A549 (cell line): ENCODE measurements at regions not wholly inside any gene's neighbourhood (a gene's known extent, or its start where the extent isn't known, plus 50 kb on each side); places are given as distances from the start of the nearest gene placed in this dataset.

ENCODE experiments used
- ATAC-seq, 2 experiments: fragments of 200-7000 bp in 1 of 2; fragments of >200 bp in 1 of 2; cut with Nextera tagmentation in 1 of 2; cut with Tn5 transposase in 1 of 2; 3 replicates each; pipeline versions ENCODE4 v1.8.0 to v1.9.1; 2018 to 2020; ENCODE audit warnings: mild to moderate bottlenecking in 1 of 2, moderate library complexity in 1 of 2
- CTCF ChIA-PET: fragments of 300-600 bp; sonication (Branson Sonifier 250); formaldehyde crosslinking; extraction: SDS; loops from one replicate; lab custom pipeline; 2021; ENCODE audit warnings: antibody characterized with exemption, inconsistent platforms; lab: Yijun Ruan, JAX
- POLR2A ChIA-PET: fragments of 350-600 bp; formaldehyde crosslinking; extraction: SDS; loops from one replicate; lab custom pipeline; 2021; ENCODE audit warnings: antibody characterized with exemption, inconsistent platforms; lab: Yijun Ruan, JAX
- DNase-seq, 2 experiments: peaks; one replicate each; pipeline versions ENCODE4 v3.0.0 to v3.0.0-alpha.2; 2011 to 2016; ENCODE audit warnings: low read depth in 1 of 2, low spot score in 1 of 2
- FAIRE-seq: peaks from 2 replicates; lab custom pipeline; 2011; peaks lifted over from hg19 to GRCh38; lab: Jason Lieb, UNC
- H3K27ac ChIP-seq, 2 experiments: fragments of >200 bp; sonication (Bioruptor Twin); formaldehyde crosslinking; 3 replicates each; pipeline ENCODE4 v1.5.1; 2016 to 2017
- H3K4me1 ChIP-seq: fragments of >200 bp; sonication (Bioruptor Twin); formaldehyde crosslinking; 3 replicates; pipeline ENCODE4 v1.6.1; 2016
- H3K4me2 ChIP-seq: fragments of >200 bp; sonication (Bioruptor Twin); formaldehyde crosslinking; 3 replicates; pipeline ENCODE4 v1.6.1; 2016
- H3K4me3 ChIP-seq: fragments of >200 bp; sonication (Bioruptor Twin); formaldehyde crosslinking; 3 replicates; pipeline ENCODE4 v1.5.1; 2016
- H3K9me3 ChIP-seq: fragments of >200 bp; sonication (Bioruptor Twin); formaldehyde crosslinking; 3 replicates; pipeline ENCODE4 v1.6.1; 2016
- ATOH8 ChIP-seq: fragments of 250-450 bp; sonication (Bioruptor Pico); IDR thresholded peaks from 2 replicates; pipeline ENCODE4 v1.5.0; 2020; ENCODE audit warnings: low read depth, mild to moderate bottlenecking, moderate library complexity
- BHLHE40 ChIP-seq: IDR thresholded peaks from 2 replicates; pipeline ENCODE4 v1.6.1; 2012; ENCODE audit warnings: low read depth, low read length, inconsistent platforms
- CBX2 ChIP-seq: fragments of 200-600 bp; sonication (generic); IDR thresholded peaks from 2 replicates; pipeline ENCODE4 v1.6.1; 2016; ENCODE audit warnings: low read depth, mild to moderate bottlenecking, borderline replicate concordance
- CEBPB ChIP-seq, 2 experiments: fragments of >200 bp in 1 of 2; sonication (Bioruptor Twin) in 1 of 2; formaldehyde crosslinking in 1 of 2; IDR thresholded peaks; 2 replicates each; pipeline ENCODE4 v1.6.1; 2012 to 2016
- CTCF ChIP-seq: fragments of >200 bp; sonication (Bioruptor Twin); formaldehyde crosslinking; IDR thresholded peaks from 3 replicates; pipeline ENCODE4 v1.5.1; 2016
- EHF ChIP-seq: fragments of 250-450 bp; sonication (Bioruptor Pico); IDR thresholded peaks from 2 replicates; pipeline ENCODE4 v1.5.0; 2020; ENCODE audit warnings: mild to moderate bottlenecking
- FOXS1 ChIP-seq: fragments of 250-450 bp; sonication (Bioruptor Pico); IDR thresholded peaks from 2 replicates; pipeline ENCODE4 v1.5.0; 2020; ENCODE audit warnings: mild to moderate bottlenecking, moderate library complexity
- GATA3 ChIP-seq: IDR thresholded peaks from 2 replicates; pipeline ENCODE4 v1.6.1; 2012; ENCODE audit warnings: borderline replicate concordance
- HOXA7 ChIP-seq: fragments of 250-450 bp; sonication (Bioruptor Pico); IDR thresholded peaks from 2 replicates; pipeline ENCODE4 v1.5.0; 2020; ENCODE audit warnings: mild to moderate bottlenecking, moderate library complexity
- HOXB13 ChIP-seq: fragments of 250-450 bp; sonication (Bioruptor Pico); IDR thresholded peaks from 2 replicates; pipeline ENCODE4 v1.5.0; 2020; ENCODE audit warnings: low read depth, mild to moderate bottlenecking, moderate library complexity
- KDM1A ChIP-seq: fragments of 200-600 bp; sonication (generic); IDR thresholded peaks from 2 replicates; pipeline ENCODE4 v1.6.1; 2016; ENCODE audit warnings: low read depth, mild to moderate bottlenecking
- KDM5A ChIP-seq: fragments of 200-600 bp; sonication (generic); IDR thresholded peaks from 2 replicates; pipeline ENCODE4 v1.6.1; 2016; ENCODE audit warnings: antibody characterized with exemption, mild to moderate bottlenecking
- MAFK ChIP-seq: fragments of 450-650 bp; IDR thresholded peaks from 2 replicates; pipeline ENCODE4 v1.6.1; 2014; ENCODE audit not compliant: partially characterized antibody
- MAZ ChIP-seq: fragments of 150-350 bp; IDR thresholded peaks from 2 replicates; pipeline ENCODE4 v1.6.1; 2014; ENCODE audit warnings: antibody characterized with exemption, low read depth, low read length, borderline replicate concordance
- POLR2A ChIP-seq: IDR thresholded peaks from 2 replicates; pipeline ENCODE4 v1.6.1; 2012; ENCODE audit warnings: mild to moderate bottlenecking, low read length
- RAD21 ChIP-seq, 2 experiments: fragments of >200 bp in 1 of 2; sonication (Bioruptor Twin) in 1 of 2; formaldehyde crosslinking in 1 of 2; IDR thresholded peaks in 1 of 2; conservative IDR thresholded peaks in 1 of 2; 2 replicates in 1 of 2; 3 replicates in 1 of 2; pipeline ENCODE4 v1.6.1; 2012 to 2018; ENCODE audit warnings: inconsistent platforms in 1 of 2
- RARB ChIP-seq: fragments of 250-450 bp; sonication (Bioruptor Pico); IDR thresholded peaks from 2 replicates; pipeline ENCODE4 v1.8.0; 2021; ENCODE audit warnings: mild to moderate bottlenecking, moderate library complexity
- RFX5 ChIP-seq: fragments of 450-650 bp; IDR thresholded peaks from 2 replicates; pipeline ENCODE4 v1.7.1; 2014; ENCODE audit warnings: antibody characterized with exemption, mild to moderate bottlenecking, moderate library complexity
- SMC3 ChIP-seq: fragments of >200 bp; sonication (Bioruptor Twin); formaldehyde crosslinking; IDR thresholded peaks from 3 replicates; pipeline ENCODE4 v1.6.1; 2018; ENCODE audit warnings: inconsistent platforms
- TFCP2L1 ChIP-seq: fragments of 250-450 bp; sonication (Bioruptor Pico); IDR thresholded peaks from 2 replicates; pipeline ENCODE4 v1.5.0; 2021; ENCODE audit warnings: mild to moderate bottlenecking
- USF2 ChIP-seq: fragments of 450-650 bp; IDR thresholded peaks from 2 replicates; pipeline ENCODE4 v1.6.1; 2014; ENCODE audit warnings: antibody characterized with exemption
- ZC3H11A ChIP-seq: fragments of 450-650 bp; IDR thresholded peaks from 2 replicates; pipeline ENCODE4 v1.6.1; 2014; ENCODE audit warnings: antibody characterized with exemption, mild to moderate bottlenecking
- WGBS: methylation state at CpG from one replicate; pipeline ENCODE4 v1.1.6; 2017; ENCODE audit errors: missing lambda C conversion rate; 5-methylcytosine and 5-hydroxymethylcytosine counted together
- TF ChIP-seq, protein P1 (sequence below): fragments of >200 bp; sonication (Bioruptor Twin); formaldehyde crosslinking; IDR thresholded peaks from 2 replicates; pipeline ENCODE4 v1.6.1; 2016
- TF ChIP-seq, protein P2 (sequence below): fragments of 250-450 bp; sonication (Bioruptor Pico); IDR thresholded peaks from 2 replicates; pipeline ENCODE4 v1.5.0; 2021; ENCODE audit warnings: mild to moderate bottlenecking, moderate library complexity, borderline replicate concordance
- TF ChIP-seq, protein P3 (sequence below): IDR thresholded peaks from 2 replicates; pipeline ENCODE4 v1.6.1; 2012

- Histone ChIP-seq H3K4me1 (no peaks in the 10 kb centered on the region), H3K4me3 (no peak overlapping the region), H3K4me2 (no peak overlapping the region), H3K27ac (no peak overlapping the region), H3K9me3 (no peaks in the 10 kb centered on the region)
- TF ChIP-seq ATOH8 (no peak), RARB (no peak), MAFK (no peak), USF2 (no peak), TFCP2L1 (no peak), CEBPB (IDR thresholded peaks at IDR 0.05) (no peak), SMC3 (no peak), HOXA7 (no peak), CBX2 (no peak), ZC3H11A (no peak)
- TF ChIP-seq, protein P1, sequence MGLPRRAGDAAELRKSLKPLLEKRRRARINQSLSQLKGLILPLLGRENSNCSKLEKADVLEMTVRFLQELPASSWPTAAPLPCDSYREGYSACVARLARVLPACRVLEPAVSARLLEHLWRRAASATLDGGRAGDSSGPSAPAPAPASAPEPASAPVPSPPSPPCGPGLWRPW = no peak
- FAIRE-seq = no peak
- ATAC-seq = no peak
- CTCF ChIA-PET = interaction anchor here (1.5 kb wide), 1 partner anchor 9 kb away, joined by 3 read pairs; no protein-coding TSS in a partner anchor
- WGBS = 45% methylated on average over 4 of the region's 4 CpGs
- POLR2A ChIA-PET = no interaction called here
- DNase-seq = no peak
Measured at GRCh38 chr2:167875529-167875928, 371.9 kb downstream of the STK39 start.

DNA sequence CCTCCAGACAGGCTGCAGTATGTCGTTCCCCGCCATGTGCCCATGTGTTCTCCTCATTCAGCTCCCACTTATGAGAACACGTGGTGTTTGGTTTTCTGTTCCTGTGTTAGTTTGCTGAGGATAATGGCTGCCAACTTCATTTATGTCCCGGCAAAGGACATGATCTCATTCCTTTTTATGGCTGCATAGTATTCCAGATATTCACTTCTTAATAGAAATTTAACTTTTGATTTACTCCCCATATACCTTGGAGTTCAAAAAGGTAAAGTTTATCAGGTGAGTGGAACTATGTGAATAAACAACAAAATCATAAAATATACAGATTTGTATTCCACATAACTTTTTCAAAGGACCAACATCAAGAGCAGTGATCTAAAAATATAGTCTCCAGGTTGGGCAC lies 372.6 kb downstream of the STK39 start:
- WGBS = 61% methylated on average over 4 of the region's 4 CpGs
- ChIA-PET POLR2A (no interaction called here), CTCF (interaction anchor here (1.0 kb wide), 1 partner anchor 13 kb away, joined by 3 read pairs; no protein-coding TSS in a partner anchor)
- Histone ChIP-seq H3K4me2 (no peak overlapping the region), H3K9me3 (no peaks in the 10 kb centered on the region), H3K4me1 (no peaks in the 10 kb centered on the region), H3K4me3 (no peak overlapping the region), H3K27ac (no peak overlapping the region)
- FAIRE-seq = no peak
- TF ChIP-seq, protein P2, sequence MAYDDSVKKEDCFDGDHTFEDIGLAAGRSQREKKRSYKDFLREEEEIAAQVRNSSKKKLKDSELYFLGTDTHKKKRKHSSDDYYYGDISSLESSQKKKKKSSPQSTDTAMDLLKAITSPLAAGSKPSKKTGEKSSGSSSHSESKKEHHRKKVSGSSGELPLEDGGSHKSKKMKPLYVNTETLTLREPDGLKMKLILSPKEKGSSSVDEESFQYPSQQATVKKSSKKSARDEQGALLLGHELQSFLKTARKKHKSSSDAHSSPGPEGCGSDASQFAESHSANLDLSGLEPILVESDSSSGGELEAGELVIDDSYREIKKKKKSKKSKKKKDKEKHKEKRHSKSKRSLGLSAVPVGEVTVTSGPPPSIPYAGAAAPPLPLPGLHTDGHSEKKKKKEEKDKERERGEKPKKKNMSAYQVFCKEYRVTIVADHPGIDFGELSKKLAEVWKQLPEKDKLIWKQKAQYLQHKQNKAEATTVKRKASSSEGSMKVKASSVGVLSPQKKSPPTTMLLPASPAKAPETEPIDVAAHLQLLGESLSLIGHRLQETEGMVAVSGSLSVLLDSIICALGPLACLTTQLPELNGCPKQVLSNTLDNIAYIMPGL (CRISPR knock-in tag) = no peak
- no peak for TF ChIP-seq BHLHE40
- no peak for TF ChIP-seq MAZ
- no peak for TF ChIP-seq EHF (CRISPR knock-in tag)
- TF ChIP-seq POLR2A = no peak
- TF ChIP-seq RFX5 = no peak
- no peak for TF ChIP-seq KDM1A
- TF ChIP-seq, protein P3, sequence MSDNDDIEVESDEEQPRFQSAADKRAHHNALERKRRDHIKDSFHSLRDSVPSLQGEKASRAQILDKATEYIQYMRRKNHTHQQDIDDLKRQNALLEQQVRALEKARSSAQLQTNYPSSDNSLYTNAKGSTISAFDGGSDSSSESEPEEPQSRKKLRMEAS = no peak
- TF ChIP-seq FOXS1 (CRISPR knock-in tag) = no peak
- TF ChIP-seq RAD21 (conservative IDR thresholded peaks at IDR 0.05 in 1 of 2, IDR thresholded peaks at IDR 0.05 in 1 of 2) = no peak
- no peak for TF ChIP-seq GATA3
- no peak for TF ChIP-seq MAFK
- no peak for DNase-seq
- no peak for ATAC-seq

- FAIRE-seq (no peak), DNase-seq (no peak), ATAC-seq (no peak)
- no peaks in the 10 kb centered on the region for H3K4me1 ChIP-seq
- H3K9me3 ChIP-seq = no peaks in the 10 kb centered on the region
- H3K4me2 ChIP-seq = no peak overlapping the region
- ChIA-PET POLR2A (no interaction called here), CTCF (no interaction called here)
- H3K4me3 ChIP-seq = no peak overlapping the region
- 52% methylated on average over 2 of the region's 2 CpGs for WGBS
- H3K27ac ChIP-seq = no peak overlapping the region
- TF ChIP-seq HOXB13 (CRISPR knock-in tag) = no peak
- no peak for TF ChIP-seq KDM5A
- TF ChIP-seq, protein P3 = no peak
- TF ChIP-seq KDM1A = no peak
- no peak for TF ChIP-seq CTCF
- no peak for TF ChIP-seq GATA3
- TF ChIP-seq RARB = no peak
- no peak for TF ChIP-seq CBX2
- no peak for TF ChIP-seq CEBPB (IDR thresholded peaks at IDR 0.05)
- TF ChIP-seq, all 56 proteins: peak for 0
Measured at GRCh38 chr2:167871286-167871685, 376.1 kb downstream of the STK39 start.
